C4-2B (cell line): ENCODE measurements at regions not wholly inside any gene's neighbourhood (a gene's known extent, or its start where the extent isn't known, plus 50 kb on each side); places are given as distances from the start of the nearest gene placed in this dataset.

Experiments used
- ZFX ChIP-seq: fragments of 450-650 bp; IDR thresholded peaks from 2 replicates; pipeline ENCODE4 v1.6.1; 2017
- TF ChIP-seq, protein P1 (sequence below): fragments of 450-650 bp; conservative IDR thresholded peaks from 2 replicates; pipeline ENCODE4 v1.5.1; 2017; ENCODE audit warnings: mild to moderate bottlenecking

DNA sequence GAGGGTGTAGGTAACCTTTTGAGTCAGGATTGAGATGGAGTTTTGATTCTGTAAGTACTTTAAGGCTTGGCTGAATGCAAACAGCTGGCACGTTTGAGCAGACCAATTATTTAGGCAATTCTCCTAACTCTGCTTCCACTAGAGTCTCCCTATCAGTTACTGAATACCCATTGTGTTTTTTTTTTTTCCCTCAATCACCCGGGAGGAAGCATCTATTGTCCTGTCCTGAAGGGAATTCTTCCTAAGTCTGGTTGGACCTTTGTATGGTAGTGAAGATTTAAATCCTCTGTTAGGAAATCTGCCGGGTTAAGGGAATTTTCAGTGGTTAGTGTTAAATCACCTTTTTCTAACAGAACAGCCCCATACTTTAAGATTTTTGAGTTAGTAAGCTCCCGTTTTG lies 571.2 kb upstream of the USP24 start:
- TF ChIP-seq, protein P1, sequence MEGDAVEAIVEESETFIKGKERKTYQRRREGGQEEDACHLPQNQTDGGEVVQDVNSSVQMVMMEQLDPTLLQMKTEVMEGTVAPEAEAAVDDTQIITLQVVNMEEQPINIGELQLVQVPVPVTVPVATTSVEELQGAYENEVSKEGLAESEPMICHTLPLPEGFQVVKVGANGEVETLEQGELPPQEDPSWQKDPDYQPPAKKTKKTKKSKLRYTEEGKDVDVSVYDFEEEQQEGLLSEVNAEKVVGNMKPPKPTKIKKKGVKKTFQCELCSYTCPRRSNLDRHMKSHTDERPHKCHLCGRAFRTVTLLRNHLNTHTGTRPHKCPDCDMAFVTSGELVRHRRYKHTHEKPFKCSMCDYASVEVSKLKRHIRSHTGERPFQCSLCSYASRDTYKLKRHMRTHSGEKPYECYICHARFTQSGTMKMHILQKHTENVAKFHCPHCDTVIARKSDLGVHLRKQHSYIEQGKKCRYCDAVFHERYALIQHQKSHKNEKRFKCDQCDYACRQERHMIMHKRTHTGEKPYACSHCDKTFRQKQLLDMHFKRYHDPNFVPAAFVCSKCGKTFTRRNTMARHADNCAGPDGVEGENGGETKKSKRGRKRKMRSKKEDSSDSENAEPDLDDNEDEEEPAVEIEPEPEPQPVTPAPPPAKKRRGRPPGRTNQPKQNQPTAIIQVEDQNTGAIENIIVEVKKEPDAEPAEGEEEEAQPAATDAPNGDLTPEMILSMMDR, result no peak
- no peak for TF ChIP-seq ZFX
